Panc1 (cell line): ENCODE measurements at regions not wholly inside any gene's neighbourhood (a gene's known extent, or its start where the extent isn't known, plus 50 kb on each side); places are given as distances from the start of the nearest gene placed in this dataset.

ENCODE experiments used
- POLR2AphosphoS5 ChIP-seq: IDR thresholded peaks from 2 replicates; pipeline ENCODE4 v1.6.1; 2012; ENCODE audit warnings: mild to moderate bottlenecking, low read depth, low read length, moderate library complexity
- SIN3A ChIP-seq: IDR thresholded peaks from 2 replicates; pipeline ENCODE4 v1.6.1; 2012; ENCODE audit warnings: low read depth, mild to moderate bottlenecking, low read length, moderate library complexity, borderline replicate concordance; ENCODE audit not compliant: insufficient read depth
- TCF7L2 ChIP-seq: IDR thresholded peaks from 2 replicates; pipeline ENCODE4 v1.6.1; 2011; ENCODE audit warnings: mild to moderate bottlenecking, low read depth, low read length, inconsistent platforms
- TF ChIP-seq, protein P1 (sequence below), 2 experiments: IDR thresholded peaks; 2 replicates each; pipeline ENCODE4 v1.6.1; 2011 to 2012; ENCODE audit warnings: low read depth in 2 of 2, control low read depth in 1 of 2, low read length in 1 of 2, mild to moderate bottlenecking in 1 of 2, moderate library complexity in 1 of 2; ENCODE audit not compliant: insufficient read depth in 1 of 2
- TF ChIP-seq, protein P2 (sequence below): fragments of 450-650 bp; IDR thresholded peaks from 2 replicates; pipeline ENCODE4 v1.5.1; 2017; ENCODE audit warnings: mild to moderate bottlenecking

GRCh38 chr9:129391221-129391661 is 213.2 kb upstream of the IER5L start:
- TF ChIP-seq POLR2AphosphoS5 (no peak), TCF7L2 (no peak), SIN3A (no peak)
- TF ChIP-seq, protein P1, sequence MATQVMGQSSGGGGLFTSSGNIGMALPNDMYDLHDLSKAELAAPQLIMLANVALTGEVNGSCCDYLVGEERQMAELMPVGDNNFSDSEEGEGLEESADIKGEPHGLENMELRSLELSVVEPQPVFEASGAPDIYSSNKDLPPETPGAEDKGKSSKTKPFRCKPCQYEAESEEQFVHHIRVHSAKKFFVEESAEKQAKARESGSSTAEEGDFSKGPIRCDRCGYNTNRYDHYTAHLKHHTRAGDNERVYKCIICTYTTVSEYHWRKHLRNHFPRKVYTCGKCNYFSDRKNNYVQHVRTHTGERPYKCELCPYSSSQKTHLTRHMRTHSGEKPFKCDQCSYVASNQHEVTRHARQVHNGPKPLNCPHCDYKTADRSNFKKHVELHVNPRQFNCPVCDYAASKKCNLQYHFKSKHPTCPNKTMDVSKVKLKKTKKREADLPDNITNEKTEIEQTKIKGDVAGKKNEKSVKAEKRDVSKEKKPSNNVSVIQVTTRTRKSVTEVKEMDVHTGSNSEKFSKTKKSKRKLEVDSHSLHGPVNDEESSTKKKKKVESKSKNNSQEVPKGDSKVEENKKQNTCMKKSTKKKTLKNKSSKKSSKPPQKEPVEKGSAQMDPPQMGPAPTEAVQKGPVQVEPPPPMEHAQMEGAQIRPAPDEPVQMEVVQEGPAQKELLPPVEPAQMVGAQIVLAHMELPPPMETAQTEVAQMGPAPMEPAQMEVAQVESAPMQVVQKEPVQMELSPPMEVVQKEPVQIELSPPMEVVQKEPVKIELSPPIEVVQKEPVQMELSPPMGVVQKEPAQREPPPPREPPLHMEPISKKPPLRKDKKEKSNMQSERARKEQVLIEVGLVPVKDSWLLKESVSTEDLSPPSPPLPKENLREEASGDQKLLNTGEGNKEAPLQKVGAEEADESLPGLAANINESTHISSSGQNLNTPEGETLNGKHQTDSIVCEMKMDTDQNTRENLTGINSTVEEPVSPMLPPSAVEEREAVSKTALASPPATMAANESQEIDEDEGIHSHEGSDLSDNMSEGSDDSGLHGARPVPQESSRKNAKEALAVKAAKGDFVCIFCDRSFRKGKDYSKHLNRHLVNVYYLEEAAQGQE (IDR thresholded peaks at IDR 0.05; ENCODE audit: insufficient read depth in 1 of 2, low read depth in 2 of 2, low read length in 1 of 2) = no peak
- TF ChIP-seq, protein P2, sequence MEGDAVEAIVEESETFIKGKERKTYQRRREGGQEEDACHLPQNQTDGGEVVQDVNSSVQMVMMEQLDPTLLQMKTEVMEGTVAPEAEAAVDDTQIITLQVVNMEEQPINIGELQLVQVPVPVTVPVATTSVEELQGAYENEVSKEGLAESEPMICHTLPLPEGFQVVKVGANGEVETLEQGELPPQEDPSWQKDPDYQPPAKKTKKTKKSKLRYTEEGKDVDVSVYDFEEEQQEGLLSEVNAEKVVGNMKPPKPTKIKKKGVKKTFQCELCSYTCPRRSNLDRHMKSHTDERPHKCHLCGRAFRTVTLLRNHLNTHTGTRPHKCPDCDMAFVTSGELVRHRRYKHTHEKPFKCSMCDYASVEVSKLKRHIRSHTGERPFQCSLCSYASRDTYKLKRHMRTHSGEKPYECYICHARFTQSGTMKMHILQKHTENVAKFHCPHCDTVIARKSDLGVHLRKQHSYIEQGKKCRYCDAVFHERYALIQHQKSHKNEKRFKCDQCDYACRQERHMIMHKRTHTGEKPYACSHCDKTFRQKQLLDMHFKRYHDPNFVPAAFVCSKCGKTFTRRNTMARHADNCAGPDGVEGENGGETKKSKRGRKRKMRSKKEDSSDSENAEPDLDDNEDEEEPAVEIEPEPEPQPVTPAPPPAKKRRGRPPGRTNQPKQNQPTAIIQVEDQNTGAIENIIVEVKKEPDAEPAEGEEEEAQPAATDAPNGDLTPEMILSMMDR = no peak
